Parathyroid adenoma (tissue), 2 donors: ENCODE measurements at regions not wholly inside any gene's neighbourhood (a gene's known extent, or its start where the extent isn't known, plus 50 kb on each side); places are given as distances from the start of the nearest gene placed in this dataset.

Experiments used
- H2AFZ ChIP-seq: fragments of 300-600 bp; sonication (generic); one replicate; pipeline ENCODE4 v1.7.0; 2017; ENCODE audit warnings: antibody characterized with exemption, mild to moderate bottlenecking
- H3K27ac ChIP-seq: fragments of 300-600 bp; sonication (generic); one replicate; pipeline ENCODE4 v1.7.0; 2017
- H3K27me3 ChIP-seq: fragments of 300-600 bp; sonication (generic); one replicate; pipeline ENCODE4 v1.7.0; 2017; ENCODE audit warnings: low read length; ENCODE audit not compliant: control insufficient read depth, insufficient read depth
- H3K36me3 ChIP-seq: fragments of 300-600 bp; sonication (generic); one replicate; pipeline ENCODE4 v1.7.0; 2017; ENCODE audit warnings: low read length; ENCODE audit not compliant: control insufficient read depth, insufficient read depth
- H3K4me1 ChIP-seq: fragments of 300-600 bp; sonication (generic); one replicate; pipeline ENCODE4 v1.7.0; 2017; ENCODE audit warnings: control low read depth
- H3K4me2 ChIP-seq: fragments of 300-600 bp; sonication (generic); one replicate; pipeline ENCODE4 v1.7.0; 2017; ENCODE audit warnings: low read length
- H3K4me3 ChIP-seq: fragments of 300-600 bp; sonication (generic); one replicate; pipeline ENCODE4 v1.7.0; 2017; ENCODE audit warnings: low read depth, low read length
- H3K79me2 ChIP-seq: fragments of 300-600 bp; sonication (generic); one replicate; pipeline ENCODE4 v1.7.0; 2017; ENCODE audit warnings: control low read depth
- H3K9ac ChIP-seq: fragments of 300-600 bp; sonication (generic); one replicate; pipeline ENCODE4 v1.7.0; 2017; ENCODE audit warnings: mild to moderate bottlenecking
- H3K9me3 ChIP-seq: fragments of 300-600 bp; sonication (generic); one replicate; pipeline ENCODE4 v1.7.0; 2017; ENCODE audit warnings: low read length; ENCODE audit not compliant: control insufficient read depth
- TF ChIP-seq, protein P1 (sequence below): fragments of 300-600 bp; sonication (generic); IDR thresholded peaks from one replicate; pipeline ENCODE4 v1.7.0; 2017; ENCODE audit warnings: antibody characterized with exemption, mild to moderate bottlenecking
- donor health status: primary hyperparathyroidism.

DNA sequence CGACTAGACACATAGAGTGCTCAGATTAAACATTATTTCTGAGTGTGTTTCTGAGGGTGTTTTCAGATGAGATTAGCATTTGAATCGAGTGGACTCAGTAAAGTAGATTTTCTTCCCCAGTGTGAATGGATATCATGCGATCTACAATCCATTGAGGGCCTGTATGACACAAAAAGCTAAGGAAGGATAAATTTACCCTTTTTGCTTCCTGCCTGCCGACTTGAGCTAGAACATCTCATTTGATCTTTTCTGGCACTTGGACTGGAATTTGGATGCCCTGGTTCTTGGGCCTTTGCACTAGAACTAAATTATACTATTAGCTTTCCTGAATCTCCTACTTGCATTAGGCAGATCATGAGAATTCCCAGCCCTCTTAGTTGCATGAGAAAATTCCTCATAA, 675.8 kb downstream of the DOK5 start:
- H3K4me3 ChIP-seq, result no peak overlapping the region
- H3K9me3 ChIP-seq, result no peaks in the 10 kb centered on the region
- no peaks in the 10 kb centered on the region for H3K79me2 ChIP-seq
- H3K9ac ChIP-seq, result no peak overlapping the region
- H2AFZ ChIP-seq, result no peak overlapping the region
- no peaks in the 10 kb centered on the region for H3K36me3 ChIP-seq
- no peak overlapping the region for H3K27ac ChIP-seq
- TF ChIP-seq, protein P1, sequence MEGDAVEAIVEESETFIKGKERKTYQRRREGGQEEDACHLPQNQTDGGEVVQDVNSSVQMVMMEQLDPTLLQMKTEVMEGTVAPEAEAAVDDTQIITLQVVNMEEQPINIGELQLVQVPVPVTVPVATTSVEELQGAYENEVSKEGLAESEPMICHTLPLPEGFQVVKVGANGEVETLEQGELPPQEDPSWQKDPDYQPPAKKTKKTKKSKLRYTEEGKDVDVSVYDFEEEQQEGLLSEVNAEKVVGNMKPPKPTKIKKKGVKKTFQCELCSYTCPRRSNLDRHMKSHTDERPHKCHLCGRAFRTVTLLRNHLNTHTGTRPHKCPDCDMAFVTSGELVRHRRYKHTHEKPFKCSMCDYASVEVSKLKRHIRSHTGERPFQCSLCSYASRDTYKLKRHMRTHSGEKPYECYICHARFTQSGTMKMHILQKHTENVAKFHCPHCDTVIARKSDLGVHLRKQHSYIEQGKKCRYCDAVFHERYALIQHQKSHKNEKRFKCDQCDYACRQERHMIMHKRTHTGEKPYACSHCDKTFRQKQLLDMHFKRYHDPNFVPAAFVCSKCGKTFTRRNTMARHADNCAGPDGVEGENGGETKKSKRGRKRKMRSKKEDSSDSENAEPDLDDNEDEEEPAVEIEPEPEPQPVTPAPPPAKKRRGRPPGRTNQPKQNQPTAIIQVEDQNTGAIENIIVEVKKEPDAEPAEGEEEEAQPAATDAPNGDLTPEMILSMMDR, result no peak
- H3K4me1 ChIP-seq, result no peaks in the 10 kb centered on the region
- no peak overlapping the region for H3K4me2 ChIP-seq
- H3K27me3 ChIP-seq, result no peaks in the 10 kb centered on the region

DNA sequence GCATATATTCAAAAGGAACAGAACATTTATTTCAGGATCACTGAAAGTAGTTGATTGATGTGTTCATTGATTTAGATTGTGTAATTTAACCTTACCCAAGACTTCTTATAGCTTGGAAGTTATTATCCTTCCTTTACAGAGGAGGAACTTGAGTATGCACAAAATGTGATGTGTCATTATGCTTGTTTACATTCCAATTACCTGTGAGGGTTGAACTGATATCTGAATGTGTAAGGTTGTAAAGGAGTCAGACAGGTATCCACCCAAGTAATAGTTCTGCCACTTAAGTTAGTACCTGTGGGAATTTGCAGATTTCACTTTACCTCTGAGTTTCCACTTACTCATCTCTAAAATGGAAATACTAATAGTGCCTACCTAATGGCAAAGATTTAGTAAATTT, 668.2 kb downstream of the DOK5 start:
- no peak overlapping the region for H2AFZ ChIP-seq
- H3K4me1 ChIP-seq, result no peaks in the 10 kb centered on the region
- no peaks in the 10 kb centered on the region for H3K27me3 ChIP-seq
- no peak overlapping the region for H3K9ac ChIP-seq
- no peak overlapping the region for H3K27ac ChIP-seq
- H3K4me3 ChIP-seq, result no peak overlapping the region
- H3K36me3 ChIP-seq, result no peaks in the 10 kb centered on the region
- no peak overlapping the region for H3K4me2 ChIP-seq
- TF ChIP-seq, protein P1, result no peak
- no peaks in the 10 kb centered on the region for H3K79me2 ChIP-seq
- no peaks in the 10 kb centered on the region for H3K9me3 ChIP-seq

DNA sequence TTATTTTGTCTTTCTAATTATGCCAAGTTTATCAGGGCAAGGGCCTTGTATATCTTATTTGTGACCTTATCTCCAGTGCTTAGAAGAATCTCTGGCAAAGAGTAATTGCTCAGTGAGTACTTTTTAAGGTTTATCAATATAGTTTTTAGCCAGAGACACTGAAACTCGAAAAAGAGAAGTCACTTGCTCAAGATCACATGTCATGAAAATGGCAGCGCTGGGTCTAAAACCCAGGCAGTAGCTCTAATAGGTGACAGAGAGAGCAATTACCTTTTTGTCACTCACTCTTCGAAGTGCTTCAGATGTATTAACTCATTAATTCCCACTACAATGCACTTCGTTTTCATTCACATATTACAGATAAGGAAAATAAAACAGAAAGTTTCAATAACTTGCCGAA, 667.5 kb downstream of the DOK5 start:
- Histone ChIP-seq H3K27ac (no peak overlapping the region), H3K4me2 (no peak overlapping the region), H3K4me1 (no peaks in the 10 kb centered on the region), H3K9me3 (no peaks in the 10 kb centered on the region), H3K27me3 (no peaks in the 10 kb centered on the region), H3K79me2 (no peaks in the 10 kb centered on the region), H2AFZ (no peak overlapping the region), H3K4me3 (no peak overlapping the region), H3K36me3 (no peaks in the 10 kb centered on the region), H3K9ac (no peak overlapping the region)
- TF ChIP-seq, protein P1, result no peak

DNA sequence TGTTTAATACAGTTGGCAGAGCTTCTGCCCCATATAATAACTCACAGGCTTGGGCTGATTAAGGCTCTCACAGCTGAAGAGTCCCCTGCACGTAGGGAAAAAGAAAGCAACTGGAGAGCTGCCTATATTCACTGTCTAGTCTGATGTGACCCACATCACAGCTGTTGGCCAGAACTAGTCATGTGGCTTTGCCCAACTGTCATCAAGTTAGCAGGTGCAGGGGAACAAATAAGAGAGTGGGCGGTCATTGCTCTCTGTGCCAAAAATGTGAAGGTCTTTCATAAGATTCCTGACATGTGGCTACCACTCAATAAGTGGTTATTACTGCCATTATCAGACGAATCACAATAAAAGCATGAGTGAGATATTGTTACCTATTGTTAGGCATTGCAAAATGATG, 665.2 kb downstream of the DOK5 start:
- no peak overlapping the region for H3K4me3 ChIP-seq
- no peaks in the 10 kb centered on the region for H3K4me1 ChIP-seq
- H3K27me3 ChIP-seq, result no peaks in the 10 kb centered on the region
- H3K9me3 ChIP-seq, result no peaks in the 10 kb centered on the region
- H3K27ac ChIP-seq, result no peak overlapping the region
- H2AFZ ChIP-seq, result no peak overlapping the region
- no peak overlapping the region for H3K4me2 ChIP-seq
- H3K79me2 ChIP-seq, result no peaks in the 10 kb centered on the region
- H3K9ac ChIP-seq, result no peak overlapping the region
- TF ChIP-seq, protein P1, result no peak
- no peaks in the 10 kb centered on the region for H3K36me3 ChIP-seq

DNA sequence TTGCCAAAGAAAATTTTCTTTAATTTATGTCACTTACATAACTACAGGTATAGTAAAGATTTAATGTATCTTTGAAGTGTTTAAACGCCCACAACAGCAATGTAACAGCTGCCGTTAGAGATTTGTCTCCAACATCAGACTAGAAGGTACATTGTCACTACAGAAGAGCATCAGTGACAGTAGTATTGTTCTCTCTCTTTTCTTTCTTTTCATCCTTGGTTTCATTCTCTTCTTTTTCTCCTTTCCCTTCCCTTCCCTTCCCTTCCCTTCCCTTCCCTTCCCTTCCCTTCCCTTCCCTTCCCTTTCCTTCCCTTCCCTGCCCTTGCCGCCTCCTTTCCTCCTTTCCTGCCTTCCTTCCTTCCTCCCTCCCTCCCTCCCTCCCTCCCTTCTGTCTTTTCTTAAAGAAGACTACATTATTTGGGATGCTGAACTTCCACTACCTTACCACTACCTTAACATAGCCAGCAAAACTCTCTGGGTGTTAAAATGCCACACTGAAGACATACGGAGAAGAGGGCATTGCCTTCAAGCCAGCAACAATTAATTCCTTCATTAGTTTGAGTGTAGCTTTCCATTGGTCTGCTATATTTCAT, 663.9 kb downstream of the DOK5 start:
- H3K4me3 ChIP-seq, result no peak overlapping the region
- TF ChIP-seq, protein P1, result no peak
- no peaks in the 10 kb centered on the region for H3K27me3 ChIP-seq
- no peaks in the 10 kb centered on the region for H3K79me2 ChIP-seq
- no peaks in the 10 kb centered on the region for H3K4me1 ChIP-seq
- H3K4me2 ChIP-seq, result no peak overlapping the region
- H3K9ac ChIP-seq, result no peak overlapping the region
- no peaks in the 10 kb centered on the region for H3K36me3 ChIP-seq
- H2AFZ ChIP-seq, result no peak overlapping the region
- H3K9me3 ChIP-seq, result no peaks in the 10 kb centered on the region
- no peak overlapping the region for H3K27ac ChIP-seq
